SU-DHL-6 (cell line): ENCODE measurements at regions not wholly inside any gene's neighbourhood (a gene's known extent, or its start where the extent isn't known, plus 50 kb on each side); places are given as distances from the start of the nearest gene placed in this dataset.

Experiments
- H2AFZ ChIP-seq: fragments of 200-600 bp; sonication (generic); 2 replicates; pipeline ENCODE4 v1.6.1; 2014; ENCODE audit warnings: low read depth, mild to moderate bottlenecking, moderate library complexity, mixed read lengths, antibody characterized with exemption, low read length; ENCODE audit not compliant: severe bottlenecking
- H3F3A ChIP-seq: fragments of 200-600 bp; shearing (Covaris generic); 2 replicates; pipeline ENCODE4 v1.6.0; 2016; ENCODE audit warnings: antibody characterized with exemption, mild to moderate bottlenecking; ENCODE audit not compliant: insufficient read depth
- H3K27ac ChIP-seq: fragments of 200-600 bp; sonication (generic); 2 replicates; pipeline ENCODE4 v1.5.1; 2016; ENCODE audit warnings: low read depth, mild to moderate bottlenecking, low read length, moderate library complexity, mixed read lengths
- H3K27me3 ChIP-seq: fragments of 200-600 bp; sonication (generic), shearing (Covaris generic); 2 replicates; pipeline ENCODE4 v1.6.0; 2014; ENCODE audit warnings: mild to moderate bottlenecking, low read length
- H3K36me3 ChIP-seq: fragments of 200-600 bp; sonication (generic); 2 replicates; pipeline ENCODE4 v1.6.1; 2014; ENCODE audit warnings: mild to moderate bottlenecking, low read length, mixed read lengths
- H3K4me2 ChIP-seq: fragments of 300-600, 200-600 bp; shearing (Covaris generic), sonication (generic); 2 replicates; pipeline ENCODE4 v1.6.0; 2014; ENCODE audit warnings: low read length, low read depth, mild to moderate bottlenecking; ENCODE audit not compliant: poor library complexity, severe bottlenecking
- H3K4me3 ChIP-seq: fragments of 200-600 bp; sonication (generic); 2 replicates; pipeline ENCODE4 v1.5.1; 2014; ENCODE audit warnings: antibody characterized with exemption, low read length, mild to moderate bottlenecking, mixed read lengths; ENCODE audit not compliant: insufficient read depth, poor library complexity, severe bottlenecking
- H3K79me2 ChIP-seq: fragments of 200-600 bp; sonication (generic); 2 replicates; pipeline ENCODE4 v1.6.1; 2014; ENCODE audit warnings: mild to moderate bottlenecking, low read length, moderate library complexity; ENCODE audit not compliant: insufficient read depth
- H3K9ac ChIP-seq: fragments of 200-600 bp; sonication (generic); 2 replicates; pipeline ENCODE4 v1.7.0; 2014; ENCODE audit warnings: mild to moderate bottlenecking, low read length
- H3K9me2 ChIP-seq: fragments of 200-600 bp; sonication (generic); replicated peaks from 2 replicates; pipeline ENCODE4 v1.6.1; 2014; ENCODE audit warnings: low read length; ENCODE audit not compliant: insufficient read depth
- H3K9me3 ChIP-seq: fragments of 200-600 bp; sonication (generic); 2 replicates; pipeline ENCODE4 v1.6.1; 2014; ENCODE audit warnings: low read length, mixed read lengths; ENCODE audit not compliant: insufficient read depth
- H4K20me1 ChIP-seq: fragments of 200-600 bp; sonication (generic); 2 replicates; pipeline ENCODE4 v1.6.1; 2014; ENCODE audit warnings: low read depth, mild to moderate bottlenecking, antibody characterized with exemption, low read length, moderate library complexity, mixed read lengths
- CTCF ChIP-seq: fragments of 200-600 bp; sonication (generic); IDR thresholded peaks from one replicate; pipeline ENCODE4 v1.5.1; 2017; ENCODE audit warnings: antibody characterized with exemption, mild to moderate bottlenecking, low read length, moderate library complexity; ENCODE audit not compliant: insufficient read depth, poor library complexity, severe bottlenecking
- EZH2phosphoT487 ChIP-seq: fragments of 200-600 bp; sonication (generic), shearing (Covaris generic); conservative IDR thresholded peaks from 2 replicates; pipeline ENCODE4 v1.6.1; 2018; ENCODE audit warnings: mild to moderate bottlenecking, antibody characterized with exemption, low read length, moderate library complexity, mixed read lengths

DNA sequence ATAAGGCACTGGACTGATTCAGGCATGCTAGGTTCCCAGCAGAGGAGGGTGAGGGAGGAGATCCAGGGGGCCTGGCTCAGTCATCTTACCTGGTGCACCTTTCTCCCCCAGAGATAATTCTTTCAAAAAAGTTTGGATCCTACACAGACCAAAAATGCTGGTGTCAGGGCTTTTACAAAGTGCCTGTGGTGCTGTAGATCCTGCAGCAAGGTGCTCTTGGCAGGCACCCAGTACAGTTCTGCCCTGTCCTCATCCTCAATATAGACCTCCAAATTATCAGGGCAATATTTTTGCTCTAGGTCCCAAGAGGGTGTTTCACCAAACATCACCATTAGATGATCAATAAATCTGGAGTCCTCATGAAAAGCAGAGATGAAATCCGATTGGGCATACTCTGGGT is 78.5 kb upstream of the IGFBP3 start:
- no peaks in the 10 kb centered on the region for H3K36me3 ChIP-seq

GRCh38 chr7:45998506-45998905 is 77.4 kb upstream of the IGFBP3 start:
- no peak for TF ChIP-seq CTCF
- TF ChIP-seq EZH2phosphoT487, result no peak
- H3K4me2 ChIP-seq, result no peak overlapping the region
- H3K36me3 ChIP-seq, result no peaks in the 10 kb centered on the region
- no peaks in the 10 kb centered on the region for H3K79me2 ChIP-seq
- no peak overlapping the region for H3K27ac ChIP-seq
- H3K9ac ChIP-seq, result no peak overlapping the region
- no peaks in the 10 kb centered on the region for H3K27me3 ChIP-seq
- no peaks in the 10 kb centered on the region for H3K9me2 ChIP-seq
- H3K4me3 ChIP-seq, result no peak overlapping the region
- H2AFZ ChIP-seq, result no peak overlapping the region
- no peaks in the 10 kb centered on the region for H3F3A ChIP-seq
- no peaks in the 10 kb centered on the region for H4K20me1 ChIP-seq
- 0 out of 2 replicates have a peak, but pooled peaks cover 4% of the 10 kb centered on the region for H3K9me3 ChIP-seq

More for the DNA sequence above, 78.5 kb upstream of the IGFBP3 start:
- H3K79me2 ChIP-seq, result no peaks in the 10 kb centered on the region
- 0 out of 2 replicates have a peak, but pooled peaks cover 4% of the 10 kb centered on the region for H3K9me3 ChIP-seq
- no peak overlapping the region for H2AFZ ChIP-seq
- no peaks in the 10 kb centered on the region for H3F3A ChIP-seq
- H3K27ac ChIP-seq, result no peak overlapping the region
- H3K9me2 ChIP-seq, result no peaks in the 10 kb centered on the region
- no peak overlapping the region for H3K4me2 ChIP-seq
- no peaks in the 10 kb centered on the region for H3K27me3 ChIP-seq
- TF ChIP-seq CTCF (no peak), EZH2phosphoT487 (no peak)
- H4K20me1 ChIP-seq, result no peaks in the 10 kb centered on the region
- H3K4me3 ChIP-seq, result no peak overlapping the region
- no peak overlapping the region for H3K9ac ChIP-seq

DNA sequence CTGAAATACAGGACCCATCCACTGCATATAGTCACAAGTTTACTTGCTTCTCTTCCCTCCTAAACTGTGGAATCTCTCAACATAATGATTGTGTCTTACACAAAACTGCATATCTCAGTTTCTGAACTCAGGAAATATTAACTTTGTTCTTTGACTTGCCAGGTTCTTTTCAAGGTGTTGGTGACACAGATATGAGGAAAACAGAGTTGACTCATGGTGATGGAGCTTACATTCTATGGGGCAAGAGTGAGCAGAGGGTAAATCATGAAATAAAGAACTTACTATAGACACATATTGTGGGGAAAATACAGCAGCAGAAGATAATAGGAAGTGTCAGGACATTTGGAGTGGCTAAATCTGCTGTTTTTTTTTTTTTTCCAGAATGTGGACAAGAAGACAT is 72.5 kb upstream of the IGFBP3 start:
- no peaks in the 10 kb centered on the region for H3K79me2 ChIP-seq
- no peak overlapping the region for H3K4me2 ChIP-seq
- no peaks in the 10 kb centered on the region for H3K36me3 ChIP-seq
- H3K9ac ChIP-seq, result no peak overlapping the region
- TF ChIP-seq EZH2phosphoT487 (no peak), CTCF (no peak)
- no peaks in the 10 kb centered on the region for H3K27me3 ChIP-seq
- H4K20me1 ChIP-seq, result no peaks in the 10 kb centered on the region
- no peaks in the 10 kb centered on the region for H3K9me2 ChIP-seq
- 0 out of 2 replicates have a peak, but pooled peaks cover 4% of the 10 kb centered on the region for H3K9me3 ChIP-seq
- H2AFZ ChIP-seq, result no peak overlapping the region
- H3K27ac ChIP-seq, result no peak overlapping the region
- no peak overlapping the region for H3K4me3 ChIP-seq
- no peaks in the 10 kb centered on the region for H3F3A ChIP-seq
